ENCODE measurements at regions not wholly inside any gene's neighbourhood (a gene's known extent, or its start where the extent isn't known, plus 50 kb on each side); places are given as distances from the start of the nearest gene placed in this dataset.

DNA sequence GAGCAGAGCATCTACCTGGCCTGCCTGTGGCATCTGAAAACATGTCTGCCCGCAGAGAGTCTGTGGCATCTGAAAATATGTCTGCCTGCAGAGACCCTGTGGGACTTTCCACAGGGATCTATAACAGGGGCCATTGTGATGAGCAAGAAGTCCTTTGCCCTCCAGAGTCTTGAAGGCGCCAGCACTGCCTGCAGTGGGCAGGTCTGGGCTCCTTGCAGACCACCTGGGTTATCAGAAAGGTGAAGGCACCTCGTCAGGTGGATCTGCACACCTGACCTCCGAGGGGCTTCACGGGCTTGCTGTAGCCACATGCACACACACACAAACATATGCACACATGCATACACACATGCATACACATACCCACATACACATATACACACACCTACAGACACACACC is 189.5 kb upstream of the HDAC4 start:
- peaks cover 23% of the 10 kb centered on the region for H3K27me3 Mint-ChIP-seq (ENCODE audit: unreplicated experiment)
- DNase-seq (ENCODE audit: low spot score): no peak
- H3K9me3 Mint-ChIP-seq (ENCODE audit: unreplicated experiment): peaks cover 9% of the 10 kb centered on the region
- TF ChIP-seq, protein P1, sequence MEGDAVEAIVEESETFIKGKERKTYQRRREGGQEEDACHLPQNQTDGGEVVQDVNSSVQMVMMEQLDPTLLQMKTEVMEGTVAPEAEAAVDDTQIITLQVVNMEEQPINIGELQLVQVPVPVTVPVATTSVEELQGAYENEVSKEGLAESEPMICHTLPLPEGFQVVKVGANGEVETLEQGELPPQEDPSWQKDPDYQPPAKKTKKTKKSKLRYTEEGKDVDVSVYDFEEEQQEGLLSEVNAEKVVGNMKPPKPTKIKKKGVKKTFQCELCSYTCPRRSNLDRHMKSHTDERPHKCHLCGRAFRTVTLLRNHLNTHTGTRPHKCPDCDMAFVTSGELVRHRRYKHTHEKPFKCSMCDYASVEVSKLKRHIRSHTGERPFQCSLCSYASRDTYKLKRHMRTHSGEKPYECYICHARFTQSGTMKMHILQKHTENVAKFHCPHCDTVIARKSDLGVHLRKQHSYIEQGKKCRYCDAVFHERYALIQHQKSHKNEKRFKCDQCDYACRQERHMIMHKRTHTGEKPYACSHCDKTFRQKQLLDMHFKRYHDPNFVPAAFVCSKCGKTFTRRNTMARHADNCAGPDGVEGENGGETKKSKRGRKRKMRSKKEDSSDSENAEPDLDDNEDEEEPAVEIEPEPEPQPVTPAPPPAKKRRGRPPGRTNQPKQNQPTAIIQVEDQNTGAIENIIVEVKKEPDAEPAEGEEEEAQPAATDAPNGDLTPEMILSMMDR (IDR thresholded peaks at IDR 0.05; ENCODE audit: unreplicated experiment): no peak
- H3K36me3 Mint-ChIP-seq (ENCODE audit: low read depth, unreplicated experiment): peaks cover 15% of the 10 kb centered on the region
- no peak overlapping the region for H3K4me3 Mint-ChIP-seq (ENCODE audit: unreplicated experiment)
- H3K4me1 Mint-ChIP-seq (ENCODE audit: unreplicated experiment): no peaks in the 10 kb centered on the region
- H3K27ac Mint-ChIP-seq (ENCODE audit: unreplicated experiment): no peak overlapping the region

DNA sequence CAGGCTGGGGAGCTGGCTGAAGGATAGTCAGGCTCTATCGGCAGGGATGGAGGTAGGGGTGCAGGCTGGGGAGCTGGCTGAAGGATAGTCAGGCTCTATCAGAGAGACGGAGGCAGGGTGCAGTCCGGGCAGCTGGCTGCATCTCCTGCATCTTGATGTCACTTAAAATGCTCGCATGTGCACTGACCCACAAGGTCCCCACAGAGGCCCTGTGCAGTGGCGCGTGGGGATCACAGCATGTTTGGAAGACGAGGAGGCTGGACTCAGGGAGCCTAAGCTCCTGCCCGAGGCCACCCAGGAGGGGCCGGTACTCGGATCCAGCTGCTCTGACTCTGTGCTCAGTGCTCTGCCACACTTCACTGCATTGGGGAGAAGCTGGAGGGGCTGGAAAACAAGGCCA is 189.0 kb upstream of the HDAC4 start:
- TF ChIP-seq, protein P1 (IDR thresholded peaks at IDR 0.05; ENCODE audit: unreplicated experiment): no peak
- Mint-ChIP-seq H3K9me3 (ENCODE audit: unreplicated experiment) (peaks cover 9% of the 10 kb centered on the region), H3K36me3 (ENCODE audit: low read depth, unreplicated experiment) (peaks cover 15% of the 10 kb centered on the region), H3K4me1 (ENCODE audit: unreplicated experiment) (no peaks in the 10 kb centered on the region), H3K27me3 (ENCODE audit: unreplicated experiment) (peaks cover 23% of the 10 kb centered on the region), H3K27ac (ENCODE audit: unreplicated experiment) (no peak overlapping the region), H3K4me3 (ENCODE audit: unreplicated experiment) (no peak overlapping the region)
- DNase-seq (ENCODE audit: low spot score): no peak

DNA sequence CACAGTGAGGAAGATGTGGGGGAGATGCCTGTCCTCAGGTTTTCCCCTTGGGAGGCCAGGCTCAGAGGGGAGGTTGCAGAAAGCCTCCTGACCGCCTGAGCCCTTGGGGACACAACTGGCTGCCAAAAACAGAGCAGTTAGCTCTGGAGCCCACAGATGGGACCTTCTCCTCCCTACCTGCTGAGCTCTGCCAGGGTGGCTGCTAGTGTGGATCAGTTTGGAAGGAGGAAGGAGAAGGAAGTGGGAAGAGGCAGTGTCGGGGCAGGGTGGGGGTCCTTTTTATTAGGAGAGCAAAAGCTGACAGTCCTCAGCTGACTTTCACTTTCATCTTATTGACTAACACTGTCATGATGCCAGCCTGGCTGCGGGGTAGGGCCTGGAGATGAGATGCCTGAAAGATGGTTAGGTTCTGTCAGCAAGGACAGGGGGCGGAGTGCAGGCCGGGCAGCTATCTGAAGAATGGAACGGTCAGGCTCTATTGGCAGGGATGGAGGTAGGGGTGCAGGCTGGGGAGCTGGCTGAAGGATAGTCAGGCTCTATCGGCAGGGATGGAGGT is 188.5 kb upstream of the HDAC4 start:
- Mint-ChIP-seq H3K27ac (ENCODE audit: unreplicated experiment) (no peak overlapping the region), H3K36me3 (ENCODE audit: low read depth, unreplicated experiment) (peaks cover 15% of the 10 kb centered on the region), H3K4me3 (ENCODE audit: unreplicated experiment) (no peak overlapping the region), H3K4me1 (ENCODE audit: unreplicated experiment) (no peaks in the 10 kb centered on the region), H3K9me3 (ENCODE audit: unreplicated experiment) (peaks cover 9% of the 10 kb centered on the region), H3K27me3 (ENCODE audit: unreplicated experiment) (peaks cover 20% of the 10 kb centered on the region)
- TF ChIP-seq, protein P1 (IDR thresholded peaks at IDR 0.05; ENCODE audit: unreplicated experiment): no peak
- DNase-seq (ENCODE audit: low spot score): no peak

DNA sequence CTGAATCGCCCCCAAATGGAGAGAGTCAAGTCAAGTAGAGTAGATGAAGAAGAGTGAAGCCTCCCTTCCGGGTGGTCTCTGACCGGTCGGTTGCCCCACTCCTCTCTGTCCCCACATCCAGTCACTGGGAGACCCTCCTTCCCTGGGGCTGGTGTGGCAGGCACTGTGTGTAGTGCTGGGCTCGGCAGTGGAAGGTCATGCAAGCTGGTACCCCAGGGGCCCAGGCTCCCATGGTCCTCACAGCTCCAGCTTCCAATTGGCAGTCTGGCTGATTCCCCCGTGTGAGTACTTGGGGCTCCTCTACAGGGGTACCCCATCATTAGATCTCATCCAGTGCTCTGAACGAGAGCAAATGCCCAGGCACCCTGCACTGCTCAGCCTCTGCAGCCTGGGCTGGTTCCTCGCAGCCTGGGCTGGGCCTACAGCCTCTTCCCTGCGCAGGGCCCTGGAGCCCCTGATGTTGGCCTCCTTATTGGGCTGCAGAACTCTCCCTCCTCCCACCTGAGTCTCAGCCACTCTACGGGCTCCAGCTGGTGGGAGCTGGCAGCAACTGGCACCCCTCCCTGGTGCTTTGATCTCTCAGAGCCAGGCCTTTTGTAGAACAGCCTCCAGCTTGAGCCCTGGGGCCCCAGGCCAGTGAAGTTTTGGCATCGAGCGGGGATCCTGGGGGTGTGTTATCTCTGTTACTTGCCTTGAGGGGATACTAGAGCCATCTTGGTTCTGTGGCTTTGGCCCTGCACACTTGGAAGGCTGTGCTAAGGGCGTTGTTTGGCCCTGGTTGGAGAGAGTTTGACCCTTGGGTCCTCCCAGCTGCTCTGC is 187.8 kb upstream of the HDAC4 start:
- DNase-seq (ENCODE audit: low spot score): no peak
- Mint-ChIP-seq H3K4me1 (ENCODE audit: unreplicated experiment) (no peaks in the 10 kb centered on the region), H3K4me3 (ENCODE audit: unreplicated experiment) (no peak overlapping the region), H3K27me3 (ENCODE audit: unreplicated experiment) (peaks cover 16% of the 10 kb centered on the region), H3K9me3 (ENCODE audit: unreplicated experiment) (peaks cover 9% of the 10 kb centered on the region), H3K27ac (ENCODE audit: unreplicated experiment) (no peak overlapping the region), H3K36me3 (ENCODE audit: low read depth, unreplicated experiment) (peaks cover 15% of the 10 kb centered on the region)
- TF ChIP-seq, protein P1 (IDR thresholded peaks at IDR 0.05; ENCODE audit: unreplicated experiment): no peak

DNA sequence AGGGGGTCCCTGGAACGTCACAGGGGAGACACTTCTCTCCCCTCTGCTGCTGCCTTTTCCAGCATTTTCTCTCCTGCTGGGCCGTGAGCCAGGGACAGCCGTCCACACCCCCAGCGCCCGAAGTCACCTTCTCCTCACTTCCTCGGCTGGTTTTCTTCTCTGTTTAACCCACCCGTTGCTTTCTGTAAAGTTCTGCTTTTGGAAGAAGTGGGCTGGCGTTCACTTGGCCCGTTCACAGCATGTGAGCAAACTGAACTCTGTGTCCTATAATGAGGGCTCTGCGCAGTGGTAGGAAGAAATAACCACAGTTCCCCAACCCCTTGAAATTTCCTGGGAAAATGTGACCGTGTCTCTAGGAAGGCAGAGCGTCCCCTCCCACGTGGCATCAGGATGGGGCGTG is 187.0 kb upstream of the HDAC4 start:
- H3K36me3 Mint-ChIP-seq (ENCODE audit: low read depth, unreplicated experiment): peaks cover 10% of the 10 kb centered on the region

More for the DNA sequence above, 187.0 kb upstream of the HDAC4 start:
- no peak for DNase-seq (ENCODE audit: low spot score)
- Mint-ChIP-seq H3K27me3 (ENCODE audit: unreplicated experiment) (peaks cover 14% of the 10 kb centered on the region), H3K9me3 (ENCODE audit: unreplicated experiment) (peaks cover 9% of the 10 kb centered on the region), H3K27ac (ENCODE audit: unreplicated experiment) (no peak overlapping the region), H3K4me3 (ENCODE audit: unreplicated experiment) (no peak overlapping the region), H3K4me1 (ENCODE audit: unreplicated experiment) (no peaks in the 10 kb centered on the region)
- TF ChIP-seq, protein P1 (IDR thresholded peaks at IDR 0.05; ENCODE audit: unreplicated experiment): no peak

All from endothelial cell (in vitro differentiated cells).